ENCODE measurements at regions not wholly inside any gene's neighbourhood (a gene's known extent, or its start where the extent isn't known, plus 50 kb on each side); places are given as distances from the start of the nearest gene placed in this dataset.

DNA sequence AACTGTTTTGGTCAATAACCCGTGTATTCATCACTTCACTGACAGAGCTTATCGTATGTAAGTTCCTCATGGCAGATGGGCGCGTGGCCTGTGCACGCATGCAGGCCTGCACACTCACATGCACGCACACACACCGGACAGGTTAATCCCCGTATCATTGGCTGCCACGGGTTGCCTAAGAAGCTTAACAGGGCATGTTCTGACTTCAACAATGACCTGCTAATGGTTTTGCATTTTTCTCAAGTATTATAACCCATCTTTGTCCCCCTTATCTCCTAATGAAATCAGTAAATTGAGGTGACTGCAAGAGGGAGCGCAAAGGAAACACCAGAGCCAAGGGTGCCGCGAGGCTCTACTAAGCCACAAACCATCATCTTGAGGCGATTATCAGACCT, 399.0 kb upstream of the ID2 start:
- TF ChIP-seq POLR2A (IDR thresholded peaks at IDR 0.05; ENCODE audit: extremely low read depth, insufficient read length) (no peak), CTCF (IDR thresholded peaks at IDR 0.05; ENCODE audit: low read depth, low read length) (no peak), MAX (IDR thresholded peaks at IDR 0.05; ENCODE audit: low read depth, low read length) (no peak), MYC (IDR thresholded peaks at IDR 0.05; ENCODE audit: low read depth, low read length) (no peak)

Data from NB4 (cell line).